ENCODE measurements at regions not wholly inside any gene's neighbourhood (a gene's known extent, or its start where the extent isn't known, plus 50 kb on each side); places are given as distances from the start of the nearest gene placed in this dataset.
A peak's percentile ranks its signal among the peaks of the same experiment; 100 is the strongest.

DNA sequence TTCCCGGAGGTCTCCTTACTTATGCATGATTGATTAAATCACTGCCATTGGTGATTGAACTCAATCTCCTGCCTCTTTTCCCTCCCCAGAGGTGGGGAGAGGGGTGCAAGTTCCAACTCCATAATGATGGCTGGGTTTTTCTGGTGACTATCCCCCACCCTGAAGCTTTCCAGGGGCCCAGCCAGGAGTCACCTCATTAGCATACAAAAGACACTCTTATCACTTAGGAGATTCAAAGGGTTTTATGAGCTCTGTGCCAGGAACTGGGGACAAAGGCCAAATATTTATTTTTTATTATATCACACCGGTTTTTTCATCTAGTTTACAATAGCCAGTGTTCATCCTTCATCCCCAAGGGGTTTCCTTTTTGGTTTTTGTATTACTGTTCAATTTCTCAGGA lies 300.7 kb downstream of the ETNK1 start:
- no peaks in the 10 kb centered on the region for H3K36me3 ChIP-seq (ENCODE audit: control insufficient read depth, insufficient read depth, low read length)
- Mint-ChIP-seq H3K9me3 (ENCODE audit: unreplicated experiment) (no peaks in the 10 kb centered on the region), H3K36me3 (ENCODE audit: insufficient read depth, unreplicated experiment) (no peaks in the 10 kb centered on the region), H3K27me3 (ENCODE audit: insufficient read depth, unreplicated experiment) (peaks cover 4% of the 10 kb centered on the region), H3K4me3 (ENCODE audit: unreplicated experiment) (no peak overlapping the region), H3K4me1 (ENCODE audit: low read depth, unreplicated experiment) (peaks cover 21% of the 10 kb centered on the region), H3K27ac (ENCODE audit: unreplicated experiment) (no peak overlapping the region)
- POLR2A ChIA-PET = interaction anchor here (0.6 kb wide), 1 partner anchor 443 kb away, joined by 3 read pairs; no protein-coding TSS in a partner anchor
- intact Hi-C loops (cut with micrococcal nuclease; ENCODE audit: unreplicated experiment) = no loop called here
- H3K4me3 ChIP-seq (ENCODE audit: low read depth, low read length) = no peak overlapping the region
- H3K9me3 ChIP-seq = no peaks in the 10 kb centered on the region
- CTCF ChIA-PET = no interaction called here
- peak in 1 of 2 experiments; percentile 10 for DNase-seq
- peaks cover 30% of the 10 kb centered on the region for H3K4me1 ChIP-seq
- no peaks in the 10 kb centered on the region for H3K27me3 ChIP-seq (replicated peaks; ENCODE audit: control insufficient read depth, insufficient read depth, low read length)
- TF ChIP-seq, protein P1, sequence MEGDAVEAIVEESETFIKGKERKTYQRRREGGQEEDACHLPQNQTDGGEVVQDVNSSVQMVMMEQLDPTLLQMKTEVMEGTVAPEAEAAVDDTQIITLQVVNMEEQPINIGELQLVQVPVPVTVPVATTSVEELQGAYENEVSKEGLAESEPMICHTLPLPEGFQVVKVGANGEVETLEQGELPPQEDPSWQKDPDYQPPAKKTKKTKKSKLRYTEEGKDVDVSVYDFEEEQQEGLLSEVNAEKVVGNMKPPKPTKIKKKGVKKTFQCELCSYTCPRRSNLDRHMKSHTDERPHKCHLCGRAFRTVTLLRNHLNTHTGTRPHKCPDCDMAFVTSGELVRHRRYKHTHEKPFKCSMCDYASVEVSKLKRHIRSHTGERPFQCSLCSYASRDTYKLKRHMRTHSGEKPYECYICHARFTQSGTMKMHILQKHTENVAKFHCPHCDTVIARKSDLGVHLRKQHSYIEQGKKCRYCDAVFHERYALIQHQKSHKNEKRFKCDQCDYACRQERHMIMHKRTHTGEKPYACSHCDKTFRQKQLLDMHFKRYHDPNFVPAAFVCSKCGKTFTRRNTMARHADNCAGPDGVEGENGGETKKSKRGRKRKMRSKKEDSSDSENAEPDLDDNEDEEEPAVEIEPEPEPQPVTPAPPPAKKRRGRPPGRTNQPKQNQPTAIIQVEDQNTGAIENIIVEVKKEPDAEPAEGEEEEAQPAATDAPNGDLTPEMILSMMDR (IDR thresholded peaks at IDR 0.05; ENCODE audit: insufficient read depth in 1 of 2, low read depth in 1 of 2, low read length in 1 of 2, severe bottlenecking in 1 of 2, unreplicated experiment in 1 of 2) = no peak
- no TSS peak for BruUV-seq (replicated peaks)

DNA sequence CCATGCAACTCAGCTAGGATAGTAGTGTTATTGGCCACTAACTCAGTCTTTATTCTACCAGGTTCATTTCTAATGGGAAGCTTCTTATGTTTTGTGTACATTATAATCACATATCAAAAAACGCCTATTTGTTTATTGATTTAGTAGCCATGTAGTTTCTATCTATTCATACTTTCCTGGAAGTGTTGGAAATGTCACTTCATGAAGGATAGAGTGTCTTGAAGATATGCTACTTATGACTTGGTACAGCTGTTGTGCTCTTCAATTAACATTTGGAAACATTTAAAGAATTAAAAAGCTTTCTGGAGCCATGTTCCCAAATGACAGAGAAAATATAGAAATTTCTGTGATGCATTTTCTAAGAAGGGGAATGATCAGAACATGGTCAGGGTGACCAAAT lies 307.5 kb downstream of the ETNK1 start:
- Mint-ChIP-seq H3K27me3 (ENCODE audit: insufficient read depth, unreplicated experiment) (peaks cover 4% of the 10 kb centered on the region), H3K4me1 (ENCODE audit: low read depth, unreplicated experiment) (no peaks in the 10 kb centered on the region), H3K27ac (ENCODE audit: unreplicated experiment) (no peak overlapping the region), H3K9me3 (ENCODE audit: unreplicated experiment) (no peaks in the 10 kb centered on the region), H3K4me3 (ENCODE audit: unreplicated experiment) (no peak overlapping the region), H3K36me3 (ENCODE audit: insufficient read depth, unreplicated experiment) (no peaks in the 10 kb centered on the region)
- H3K4me3 ChIP-seq (ENCODE audit: low read depth, low read length) = no peak overlapping the region
- no TSS peak for BruUV-seq (replicated peaks)
- CTCF ChIA-PET = no interaction called here
- TF ChIP-seq, protein P1 (IDR thresholded peaks at IDR 0.05; ENCODE audit: insufficient read depth in 1 of 2, low read depth in 1 of 2, low read length in 1 of 2, severe bottlenecking in 1 of 2, unreplicated experiment in 1 of 2) = no peak
- intact Hi-C loops (cut with micrococcal nuclease; ENCODE audit: unreplicated experiment) = no loop called here
- no peak for DNase-seq
- H3K4me1 ChIP-seq = no peaks in the 10 kb centered on the region
- H3K27me3 ChIP-seq (replicated peaks; ENCODE audit: control insufficient read depth, insufficient read depth, low read length) = no peaks in the 10 kb centered on the region
- no peaks in the 10 kb centered on the region for H3K36me3 ChIP-seq (ENCODE audit: control insufficient read depth, insufficient read depth, low read length)
- no peaks in the 10 kb centered on the region for H3K9me3 ChIP-seq
- POLR2A ChIA-PET = no interaction called here

DNA sequence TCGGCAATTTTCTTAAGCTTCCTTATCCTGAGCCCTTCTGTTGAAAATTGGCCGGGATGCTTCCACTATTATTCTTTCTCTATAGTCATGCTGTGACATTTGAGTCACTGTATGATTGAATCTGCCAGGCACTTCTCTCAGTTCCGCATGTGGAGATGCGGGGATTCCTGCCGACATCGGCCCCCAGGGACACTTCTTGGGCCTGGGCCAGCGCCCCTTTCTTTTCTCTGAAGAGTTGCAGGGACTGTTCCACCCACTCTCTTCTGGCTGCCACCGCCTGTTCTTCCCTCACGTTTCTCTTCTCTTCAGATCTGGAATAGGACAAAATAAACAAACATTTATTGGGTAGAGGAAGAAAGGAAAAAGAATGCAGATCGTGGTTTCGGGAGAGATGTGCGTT lies 310.1 kb downstream of the ETNK1 start:
- no TSS peak for BruUV-seq (replicated peaks)
- H3K9me3 ChIP-seq = peaks cover 1% of the 10 kb centered on the region; the same call in 1 of the 2 replicates
- TF ChIP-seq, protein P1 (IDR thresholded peaks at IDR 0.05; ENCODE audit: insufficient read depth in 1 of 2, low read depth in 1 of 2, low read length in 1 of 2, severe bottlenecking in 1 of 2, unreplicated experiment in 1 of 2) = no peak
- H3K27me3 Mint-ChIP-seq (ENCODE audit: insufficient read depth, unreplicated experiment) = peaks cover 4% of the 10 kb centered on the region
- no peaks in the 10 kb centered on the region for H3K36me3 ChIP-seq (ENCODE audit: control insufficient read depth, insufficient read depth, low read length)
- H3K27me3 ChIP-seq (replicated peaks; ENCODE audit: control insufficient read depth, insufficient read depth, low read length) = no peaks in the 10 kb centered on the region
- no peak overlapping the region for H3K27ac Mint-ChIP-seq (ENCODE audit: unreplicated experiment)
- no peaks in the 10 kb centered on the region for H3K36me3 Mint-ChIP-seq (ENCODE audit: insufficient read depth, unreplicated experiment)
- H3K4me3 Mint-ChIP-seq (ENCODE audit: unreplicated experiment) = no peak overlapping the region
- H3K4me1 Mint-ChIP-seq (ENCODE audit: low read depth, unreplicated experiment) = no peaks in the 10 kb centered on the region
- intact Hi-C loops (cut with micrococcal nuclease; ENCODE audit: unreplicated experiment) = no loop called here
- no peaks in the 10 kb centered on the region for H3K4me1 ChIP-seq
- H3K9me3 Mint-ChIP-seq (ENCODE audit: unreplicated experiment) = no peaks in the 10 kb centered on the region
- CTCF ChIA-PET = no interaction called here
- H3K4me3 ChIP-seq (ENCODE audit: low read depth, low read length) = no peak overlapping the region
- DNase-seq = no peak
- POLR2A ChIA-PET = no interaction called here

Data from Caco-2 (cell line).